HG02571 (cell line): ENCODE measurements at regions not wholly inside any gene's neighbourhood (a gene's known extent, or its start where the extent isn't known, plus 50 kb on each side); places are given as distances from the start of the nearest gene placed in this dataset.

Experiments
- ATAC-seq: cut with Tn5 transposase; IDR thresholded peaks from one replicate; pipeline ENCODE4 v1.9.1; 2021; ENCODE audit warnings: mild to moderate bottlenecking, moderate library complexity; ENCODE audit not compliant: unreplicated experiment

DNA sequence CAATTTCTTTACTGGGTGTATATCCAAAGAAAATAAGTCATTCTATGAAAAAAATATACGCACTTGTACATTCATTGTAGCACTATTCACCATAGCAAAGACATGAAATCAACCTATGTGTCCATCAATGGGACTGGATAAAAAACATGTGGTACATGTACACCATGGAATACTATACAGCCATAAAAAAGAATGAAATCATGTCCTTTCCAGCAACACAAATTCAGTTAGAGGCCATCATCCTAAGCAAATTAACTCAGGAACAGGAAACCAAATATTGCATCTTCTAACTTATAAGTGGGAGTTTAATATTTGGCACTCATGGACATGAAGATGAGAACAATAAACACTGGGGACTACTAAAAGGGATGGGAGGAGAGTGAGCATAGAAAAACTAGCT lies 325.7 kb downstream of the TGFB2 start:
- no peak for ATAC-seq

- no peak for ATAC-seq
Observed at GRCh38 chr1:218671573-218671972, 326.4 kb downstream of the TGFB2 start.

GRCh38 chr1:218673170-218673569 lies 328.0 kb downstream of the TGFB2 start:
- ATAC-seq, result no peak

DNA sequence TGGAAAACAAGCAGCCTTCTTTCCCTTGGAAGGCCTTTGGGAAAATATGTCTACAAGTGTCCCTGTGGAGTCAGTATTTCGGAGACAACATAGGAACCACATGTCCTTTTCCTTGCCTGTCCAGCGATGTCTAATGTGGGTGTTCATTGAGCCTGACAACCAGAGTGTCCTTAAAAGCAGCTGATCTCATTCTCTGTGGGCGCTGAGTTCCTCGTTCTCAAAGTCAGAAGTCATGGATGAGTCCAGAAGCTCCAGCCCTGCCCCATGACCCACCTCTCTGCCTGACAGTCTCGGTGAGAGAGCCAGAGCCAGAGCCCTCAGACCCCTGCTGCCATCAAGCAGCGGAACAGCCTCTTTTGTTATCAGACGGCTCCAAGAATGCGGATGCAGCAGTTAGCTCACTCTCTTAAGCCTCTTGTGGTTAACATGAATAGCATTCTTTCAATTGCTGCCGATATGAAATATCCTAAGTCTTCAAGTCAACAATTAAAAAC lies 329.2 kb downstream of the TGFB2 start:
- no peak for ATAC-seq

DNA sequence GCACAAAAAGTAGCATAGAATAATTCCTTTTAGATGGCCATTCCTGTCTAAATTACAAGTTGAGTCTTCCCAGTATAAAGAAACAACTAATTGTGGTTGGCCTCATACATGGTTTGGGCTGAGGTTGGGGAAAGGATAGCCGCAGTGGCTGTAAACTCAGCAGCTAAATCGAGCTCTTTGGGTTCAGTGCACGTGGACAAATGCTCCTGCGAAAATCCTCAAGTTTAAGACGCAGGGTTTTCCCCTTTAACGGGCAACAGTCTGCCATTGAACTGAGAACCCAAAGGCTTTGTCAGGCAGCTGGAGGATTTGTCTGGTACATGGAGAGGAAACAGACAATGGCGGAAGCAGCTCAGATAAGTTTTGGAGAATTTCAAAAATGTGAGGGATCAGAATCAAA lies 331.9 kb downstream of the TGFB2 start:
- ATAC-seq, result no peak

- ATAC-seq, result no peak
Observed at GRCh38 chr1:218679391-218679790, 334.3 kb downstream of the TGFB2 start.

DNA sequence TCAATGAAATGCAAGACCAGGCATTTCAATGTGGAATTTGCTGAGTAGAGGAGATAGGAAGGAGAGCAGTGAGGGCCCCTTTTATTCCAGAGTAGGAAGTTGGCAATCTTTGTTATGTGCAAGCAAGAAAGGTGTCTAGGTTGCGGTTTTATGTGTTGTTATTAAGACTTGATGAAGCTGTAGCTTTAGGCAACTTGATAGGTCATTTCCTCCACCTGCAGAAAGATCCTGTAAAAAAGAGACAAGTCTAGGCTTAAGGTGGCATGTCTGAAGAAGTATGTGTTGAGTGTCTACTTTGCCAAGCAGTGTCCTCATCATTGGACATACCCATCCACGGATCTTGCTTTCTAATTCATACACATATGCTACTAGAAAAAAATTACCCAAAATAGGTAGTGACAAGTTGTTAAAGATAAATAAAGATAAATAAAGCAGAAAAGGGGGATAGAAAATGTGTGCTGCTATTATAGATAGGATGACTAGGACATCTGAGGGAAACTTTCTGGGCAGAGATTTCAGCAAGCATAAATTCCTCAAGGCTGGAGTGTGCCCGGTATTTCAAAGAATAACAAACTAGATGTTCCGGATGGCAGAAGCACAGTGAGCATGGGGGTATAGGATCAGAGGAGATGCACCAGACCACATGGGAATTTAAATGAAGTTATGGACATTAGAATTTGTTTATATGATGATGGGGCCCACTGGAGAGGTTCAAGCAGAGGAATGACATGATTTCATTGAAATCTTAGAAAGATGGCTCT lies 335.0 kb downstream of the TGFB2 start:
- no peak for ATAC-seq

GRCh38 chr1:218683242-218683641 lies 338.1 kb downstream of the TGFB2 start:
- ATAC-seq, result no peak

- no peak for ATAC-seq
Observed at GRCh38 chr1:218686258-218686657, 341.1 kb downstream of the TGFB2 start.

GRCh38 chr1:218686761-218687160 lies 341.6 kb downstream of the TGFB2 start:
- no peak for ATAC-seq

- ATAC-seq, result no peak
Observed at GRCh38 chr1:218692808-218693207, 347.7 kb downstream of the TGFB2 start.

GRCh38 chr1:218693599-218693998 lies 348.5 kb downstream of the TGFB2 start:
- ATAC-seq, result no peak

DNA sequence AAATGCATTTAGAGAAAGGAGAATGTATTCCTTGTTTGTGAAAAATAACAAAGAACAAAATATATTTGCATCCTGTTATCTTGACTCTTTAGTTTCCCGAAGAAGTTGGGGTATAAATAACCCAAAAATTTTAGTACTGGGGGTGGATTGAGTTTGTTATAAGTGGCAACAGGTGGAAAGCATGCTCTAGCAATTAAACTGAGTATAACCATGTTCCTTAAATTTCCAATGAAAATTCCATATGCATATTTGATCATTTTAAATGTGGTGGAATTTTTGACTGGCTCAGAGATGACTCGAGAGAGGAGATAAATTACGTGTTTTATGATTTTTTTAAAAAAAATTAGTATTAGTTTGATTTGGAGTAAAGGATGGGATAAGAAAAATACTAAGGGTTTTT lies 348.9 kb downstream of the TGFB2 start:
- no peak for ATAC-seq

DNA sequence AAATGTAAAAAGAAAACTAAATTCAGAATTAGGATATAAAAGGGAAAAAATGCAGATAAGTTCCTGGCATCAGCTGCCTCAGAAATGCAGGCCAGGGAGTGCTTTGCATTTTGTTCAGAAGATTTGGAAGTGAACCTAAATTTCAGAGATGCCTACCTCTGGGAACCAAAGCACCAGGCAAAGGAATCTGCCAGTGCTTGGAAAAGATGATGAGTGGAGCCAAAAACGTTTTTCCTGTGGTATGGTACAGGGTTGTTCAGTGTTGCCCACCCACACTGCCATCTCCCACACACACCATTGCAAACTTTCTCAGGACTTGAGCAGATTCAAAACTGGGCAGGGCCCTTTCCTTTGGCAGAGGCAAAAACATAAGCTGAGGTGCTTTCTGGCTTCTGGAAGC lies 349.5 kb downstream of the TGFB2 start:
- no peak for ATAC-seq

DNA sequence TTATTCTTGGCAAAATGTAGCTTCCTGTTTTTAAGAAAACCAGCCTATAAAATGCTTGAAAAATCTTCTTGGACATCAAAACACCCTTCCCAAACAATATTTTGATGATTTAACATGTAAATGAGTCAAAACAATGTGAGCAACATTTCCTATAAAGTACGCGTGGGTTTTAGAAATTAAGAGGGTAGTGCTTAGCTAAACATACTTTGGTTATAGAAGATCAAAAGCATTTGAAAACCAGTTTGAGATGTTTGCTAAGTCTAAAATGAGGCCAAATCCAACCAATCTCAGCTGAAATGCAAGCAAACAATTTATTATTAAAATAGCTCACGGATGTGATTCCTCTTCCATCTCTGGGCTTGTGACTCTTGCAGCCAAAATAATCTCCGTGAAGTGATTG lies 350.4 kb downstream of the TGFB2 start:
- ATAC-seq, result no peak

DNA sequence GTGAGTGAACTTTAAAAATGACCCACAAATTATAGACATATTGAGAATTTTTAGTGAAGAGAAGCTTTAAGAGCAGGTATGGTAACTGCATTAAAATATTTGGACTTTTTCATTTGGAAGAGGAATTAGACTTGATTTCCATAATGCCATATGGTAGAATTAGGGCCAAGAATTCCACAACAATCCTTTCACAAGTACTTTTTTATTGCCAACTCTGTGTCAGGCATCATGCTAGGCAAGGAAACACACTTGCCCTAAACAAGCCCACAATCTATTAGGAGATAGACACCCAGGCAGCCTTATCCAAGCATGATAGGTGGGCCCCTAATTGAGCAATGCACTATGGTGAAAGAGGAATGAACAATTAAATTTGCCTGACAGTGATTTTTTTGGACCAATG lies 353.0 kb downstream of the TGFB2 start:
- ATAC-seq, result no peak

DNA sequence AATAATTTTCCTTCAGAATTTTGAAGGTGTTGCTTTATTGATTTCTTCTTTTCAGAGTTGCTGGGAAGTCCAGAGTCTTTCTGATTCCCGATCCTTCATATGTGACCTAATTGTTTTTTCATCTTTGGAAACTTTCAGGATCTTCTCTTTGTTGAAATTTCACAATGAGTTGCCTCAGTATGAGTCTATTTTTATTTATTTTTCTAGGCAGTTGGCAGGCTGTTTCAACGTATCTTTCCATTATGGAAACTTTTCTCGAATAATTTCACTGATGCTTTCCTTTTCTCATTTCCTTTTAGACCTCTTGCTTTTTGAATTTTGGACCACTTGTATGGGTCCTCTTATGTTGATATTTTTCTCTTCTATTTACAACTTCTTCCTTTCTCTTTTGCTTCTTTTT lies 354.3 kb downstream of the TGFB2 start:
- ATAC-seq, result no peak

DNA sequence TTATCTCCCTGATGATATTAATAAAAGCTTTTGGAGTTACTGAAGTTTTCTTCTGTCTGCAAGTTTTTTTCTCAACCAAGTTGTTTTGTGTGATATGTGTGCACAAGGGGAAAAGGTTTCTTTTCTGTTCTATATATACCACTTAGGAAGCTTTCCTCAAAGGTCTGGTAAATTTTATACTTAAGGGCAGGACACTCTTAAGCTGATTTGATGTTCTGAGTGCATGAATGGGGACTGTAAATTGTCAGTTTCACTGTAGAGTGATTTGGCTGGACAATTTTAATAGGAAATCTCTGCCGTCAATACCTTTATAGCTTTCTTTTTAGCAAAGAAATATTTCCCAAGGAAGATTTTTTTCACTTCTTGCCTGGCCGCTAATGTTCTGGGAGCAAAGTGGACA lies 354.7 kb downstream of the TGFB2 start:
- ATAC-seq, result no peak

DNA sequence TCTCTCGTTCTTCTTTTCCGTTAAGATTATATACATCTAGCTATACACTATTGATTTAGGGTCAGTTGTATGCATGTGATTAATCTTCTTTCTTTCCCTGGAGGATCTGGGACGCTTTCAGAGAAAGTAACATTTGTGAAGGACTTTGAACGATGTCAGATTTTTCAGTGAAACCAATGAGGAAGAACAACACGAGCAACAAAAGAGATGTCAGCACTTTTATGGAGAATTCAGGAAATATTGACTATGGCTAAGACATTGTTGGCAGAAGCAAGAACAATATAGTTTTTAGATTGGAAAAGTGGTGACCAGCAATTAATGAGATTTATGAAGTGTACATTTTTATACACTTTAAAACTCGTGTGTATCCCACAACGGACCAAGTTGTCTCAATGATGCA lies 355.5 kb downstream of the TGFB2 start:
- ATAC-seq, result no peak

- ATAC-seq, result no peak
Observed at GRCh38 chr1:218701131-218701530, 356.0 kb downstream of the TGFB2 start.

DNA sequence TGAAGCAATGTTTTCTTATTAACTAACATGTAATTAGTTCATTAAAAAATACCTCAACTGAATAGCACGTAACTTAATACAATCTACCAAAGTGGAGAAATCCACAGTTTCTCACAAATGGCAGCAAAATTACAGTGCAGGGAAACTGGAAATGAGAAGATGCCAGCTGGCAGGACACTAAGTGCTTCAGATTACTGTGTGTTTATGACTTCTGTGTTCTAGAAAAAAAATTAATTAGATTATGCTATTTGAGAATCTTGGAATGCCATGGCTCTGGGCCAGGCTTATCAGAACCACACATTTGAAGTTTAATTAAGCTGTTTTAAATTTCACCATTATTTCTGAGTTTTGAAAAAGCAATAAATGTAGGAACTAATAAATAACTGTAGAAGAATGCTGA lies 357.6 kb downstream of the TGFB2 start:
- ATAC-seq, result no peak

DNA sequence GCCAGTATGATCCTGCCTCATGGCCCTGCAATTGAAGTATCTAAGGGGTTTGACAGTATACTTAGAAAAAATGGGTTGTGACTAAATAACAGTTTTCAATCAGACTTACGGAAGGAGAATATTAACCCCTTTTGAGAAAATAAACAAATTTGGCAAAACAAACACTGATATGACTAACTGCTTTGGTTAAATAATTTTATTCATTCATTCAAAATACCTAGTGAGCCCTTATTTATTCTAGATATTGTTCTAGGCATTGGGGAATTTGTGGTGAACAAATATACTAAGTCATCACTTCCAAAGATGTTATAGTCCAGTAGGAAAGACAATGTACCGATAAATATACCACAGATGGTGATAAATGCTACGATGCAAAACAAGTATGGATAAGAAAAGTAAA lies 358.7 kb downstream of the TGFB2 start:
- ATAC-seq, result no peak

GRCh38 chr1:218705391-218705790 lies 360.3 kb downstream of the TGFB2 start:
- ATAC-seq, result no peak
